HG03280 (cell line): ENCODE measurements at regions not wholly inside any gene's neighbourhood (a gene's known extent, or its start where the extent isn't known, plus 50 kb on each side); places are given as distances from the start of the nearest gene placed in this dataset.
"Not testable (repeated sequence)": the region's sequence is repeated elsewhere in the genome, so short reads cannot be mapped to it uniquely, and the experiment has no call there.

Source experiments
- ATAC-seq: cut with Tn5 transposase; IDR thresholded peaks from one replicate; pipeline ENCODE4 v1.9.1; 2021; ENCODE audit warnings: mild to moderate bottlenecking, moderate library complexity; ENCODE audit not compliant: unreplicated experiment

DNA sequence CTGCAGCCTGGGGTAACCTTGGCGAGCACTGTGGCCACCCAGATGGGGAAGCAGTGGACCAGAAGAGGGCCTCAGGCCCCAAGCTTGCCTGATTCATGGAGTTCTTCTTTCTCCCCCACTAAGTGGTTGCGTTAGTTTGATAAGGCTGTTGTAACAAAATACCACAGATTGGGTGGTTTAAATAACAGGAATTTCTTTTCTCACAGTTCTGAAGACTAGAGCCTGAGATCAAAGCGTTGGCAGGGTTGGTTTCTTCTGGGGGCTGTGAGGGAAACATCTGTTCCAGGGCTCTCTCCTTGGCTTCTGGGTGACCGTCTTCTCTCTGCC, 105.7 kb upstream of the GATB start:
- no peak for ATAC-seq

- no peak for ATAC-seq
These were observed 105.2 kb upstream of the GATB start for GRCh38 chr4:151865744-151866591.

DNA sequence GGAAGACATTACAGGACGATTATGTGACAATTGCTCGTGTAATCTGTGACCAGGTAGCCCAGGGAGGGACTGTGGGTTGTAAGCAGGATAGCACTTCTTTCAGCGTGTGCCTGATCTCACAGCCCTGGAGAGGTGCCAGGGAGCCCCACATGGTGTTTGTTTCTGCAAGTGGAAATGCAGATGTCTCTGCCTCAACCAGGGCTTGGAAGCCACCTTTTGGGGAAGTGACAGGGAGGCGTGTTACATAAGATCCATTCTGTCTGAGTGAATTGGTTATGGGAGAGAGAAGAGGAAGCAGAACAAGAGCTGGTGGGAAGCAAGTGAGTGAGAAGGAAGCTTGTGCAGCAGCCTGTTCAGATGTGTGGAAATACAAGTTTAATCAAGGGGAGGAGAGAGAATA, 104.5 kb upstream of the GATB start:
- no peak for ATAC-seq

GRCh38 chr4:151864068-151864467, 103.3 kb upstream of the GATB start:
- no peak for ATAC-seq

DNA sequence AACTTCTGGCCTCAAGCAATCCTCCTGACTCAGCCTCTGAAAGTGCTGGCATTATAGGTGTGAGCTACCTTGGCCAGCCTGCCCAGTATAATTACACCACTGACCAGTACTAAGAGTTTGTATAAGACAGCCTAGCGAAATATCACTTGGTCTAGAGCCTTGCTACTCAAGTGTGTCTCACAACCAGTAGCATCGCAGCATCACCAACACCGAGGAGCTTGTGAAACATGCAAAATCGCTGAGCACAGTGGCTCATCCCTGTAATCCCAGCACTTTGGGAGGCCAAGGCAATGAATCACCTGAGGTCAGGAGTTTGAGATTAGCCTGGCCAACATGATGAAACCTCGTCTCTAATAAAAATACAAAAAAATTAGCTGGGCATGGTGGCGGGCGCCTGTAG, 102.0 kb upstream of the GATB start:
- no peak for ATAC-seq

DNA sequence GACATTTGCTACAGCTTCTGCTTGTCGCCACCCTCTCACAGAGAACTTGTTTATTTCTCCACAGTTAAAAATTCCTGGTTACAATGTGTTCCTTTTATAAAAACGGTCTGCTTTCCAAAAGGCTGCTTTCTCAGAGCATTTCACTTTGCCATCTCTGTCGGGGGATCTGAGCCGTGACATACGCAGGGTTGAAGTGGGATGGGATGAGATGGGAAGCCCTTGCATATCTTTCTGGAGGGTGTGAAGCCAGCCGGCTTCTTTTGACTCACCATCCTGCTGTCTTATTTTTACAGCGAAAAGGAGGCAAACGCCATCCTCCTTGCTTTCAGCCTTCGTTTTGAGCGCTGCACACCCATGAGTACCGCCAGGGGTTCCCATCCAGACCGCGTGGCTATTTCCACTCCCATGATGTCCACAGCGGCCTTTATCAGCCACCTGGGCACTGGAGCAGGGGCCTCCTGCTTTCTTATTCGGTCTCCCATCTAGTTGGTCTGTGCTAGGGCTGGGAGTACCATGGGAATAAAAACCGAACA, 99.8 kb upstream of the GATB start:
- ATAC-seq: no peak

- no peak for ATAC-seq
These were observed 98.8 kb upstream of the GATB start for GRCh38 chr4:151859641-151860040.

DNA sequence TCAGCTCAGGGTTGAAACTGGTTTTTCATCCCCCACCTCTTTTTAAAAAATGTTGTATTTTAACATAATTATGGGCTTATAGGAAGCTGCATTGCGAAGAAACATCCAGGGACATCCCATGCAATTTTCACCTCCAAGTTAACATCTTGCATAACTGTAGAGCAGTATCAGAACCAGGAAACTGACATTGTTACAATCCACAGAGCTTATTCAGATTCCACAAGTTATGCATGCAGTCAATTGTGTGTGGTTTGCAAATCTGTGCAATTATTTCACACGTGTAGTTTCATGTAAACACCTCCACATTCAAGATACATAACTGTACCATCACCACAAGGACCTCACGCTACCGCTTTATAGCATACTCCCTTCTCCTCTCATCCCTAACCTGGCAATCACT, 97.5 kb upstream of the GATB start:
- ATAC-seq: no peak

DNA sequence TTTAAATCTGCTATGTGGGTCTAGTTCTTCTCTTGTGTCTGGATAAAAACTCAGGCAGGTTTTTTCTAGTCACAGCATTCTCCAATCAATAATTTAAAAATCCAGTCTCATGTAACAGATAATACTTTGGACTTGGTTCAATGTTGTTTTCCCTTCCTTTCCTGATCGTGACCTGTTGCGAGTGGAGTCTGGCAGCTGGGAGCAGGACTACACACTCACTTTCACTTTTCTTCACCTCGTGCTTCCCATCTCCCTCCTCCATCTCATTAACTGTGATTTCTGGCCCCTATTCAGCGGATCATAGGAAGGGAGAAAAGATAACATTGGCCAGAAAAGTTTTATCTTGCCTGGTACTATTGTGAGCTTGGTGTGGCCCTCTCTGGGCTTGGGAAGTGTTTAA, 96.6 kb upstream of the GATB start:
- ATAC-seq: no peak

GRCh38 chr4:151855747-151856146, 94.9 kb upstream of the GATB start:
- no peak for ATAC-seq

- no peak for ATAC-seq
These were observed 93.9 kb upstream of the GATB start for GRCh38 chr4:151854731-151855130.

- no peak for ATAC-seq
These were observed 92.2 kb upstream of the GATB start for GRCh38 chr4:151853034-151853433.

DNA sequence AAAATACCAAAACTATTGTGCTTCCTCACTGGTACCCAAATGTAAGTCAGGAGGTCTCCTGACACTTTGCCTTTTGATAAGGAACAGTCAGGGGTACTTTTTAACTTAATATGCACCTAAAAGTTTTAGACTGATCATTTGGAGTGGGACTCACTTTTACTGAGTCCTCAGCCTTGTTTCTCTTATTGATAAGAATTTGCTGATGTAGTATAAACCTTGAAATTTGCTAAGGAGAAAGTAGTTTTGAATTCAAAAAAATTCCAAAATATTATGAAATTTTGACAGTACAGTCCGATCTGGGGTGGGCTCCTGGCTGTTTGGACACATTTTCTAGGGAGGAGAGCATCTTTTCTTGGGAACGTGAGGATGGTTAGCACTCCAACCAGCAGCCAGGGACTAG, 91.4 kb upstream of the GATB start:
- no peak for ATAC-seq

GRCh38 chr4:151851354-151851753, 90.5 kb upstream of the GATB start:
- no peak for ATAC-seq

- no peak for ATAC-seq
These were observed 90.0 kb upstream of the GATB start for GRCh38 chr4:151850791-151851213.

DNA sequence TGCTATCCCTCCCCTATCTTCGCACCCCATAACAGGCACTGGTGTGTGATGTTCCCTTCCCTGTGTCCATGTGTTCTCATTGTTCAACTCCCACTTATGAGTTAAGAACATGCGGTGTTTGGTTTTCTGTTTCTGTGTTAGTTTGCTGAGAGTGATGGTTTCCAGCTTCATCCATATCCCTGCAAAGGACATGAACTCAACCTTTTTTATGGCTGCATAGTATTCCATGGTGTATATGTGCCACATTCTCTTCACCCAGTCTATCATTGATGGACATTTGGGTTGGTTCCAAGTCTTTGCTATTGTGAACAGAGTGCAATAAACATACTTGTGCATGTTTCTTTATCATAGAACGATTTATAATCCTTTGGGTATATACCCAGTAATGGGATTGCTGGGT, 84.7 kb upstream of the GATB start:
- ATAC-seq: not testable (repeated sequence)

- no peak for ATAC-seq
These were observed 81.7 kb upstream of the GATB start for GRCh38 chr4:151842430-151843079.

DNA sequence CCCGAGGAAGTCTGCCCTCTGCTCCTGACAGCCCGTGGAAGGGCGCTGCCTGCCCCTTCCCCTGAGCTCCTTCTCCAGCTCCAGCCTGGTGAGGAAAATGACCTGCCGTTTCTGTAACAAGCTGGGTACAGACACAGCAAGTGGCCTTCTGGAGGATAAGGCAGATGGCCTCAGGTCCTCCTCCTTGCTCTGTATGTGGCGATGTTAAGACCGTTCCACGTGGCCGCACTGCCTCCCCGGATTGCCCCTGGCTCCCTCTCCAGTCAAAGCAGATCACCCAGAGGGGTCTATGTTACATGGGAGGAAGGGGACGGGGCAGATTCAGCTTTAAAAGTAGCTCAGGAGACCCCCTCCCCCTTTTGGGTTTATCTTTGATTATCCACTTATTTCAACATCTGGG, 80.3 kb upstream of the GATB start:
- ATAC-seq: no peak

DNA sequence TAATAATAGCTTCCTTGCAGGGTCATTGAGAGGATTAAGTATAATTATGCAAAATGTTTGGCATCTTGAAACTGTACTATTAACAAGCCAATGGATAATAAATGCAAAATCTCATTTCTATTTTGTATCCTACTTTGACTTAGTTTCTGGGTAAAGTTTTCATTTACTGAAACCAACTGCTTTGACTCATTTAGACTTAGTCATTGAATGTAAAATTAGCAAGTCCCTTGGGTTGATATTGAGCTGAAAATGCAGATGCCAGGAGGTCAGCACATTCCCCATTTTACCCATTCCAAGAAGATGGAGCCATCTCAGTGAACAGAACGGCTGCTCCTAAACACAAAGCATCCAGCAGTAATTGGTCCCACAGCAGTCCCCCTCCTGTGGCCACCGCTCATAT, 74.7 kb upstream of the GATB start:
- no peak for ATAC-seq

- ATAC-seq: no peak
These were observed 72.4 kb upstream of the GATB start for GRCh38 chr4:151833174-151833573.

GRCh38 chr4:151831526-151831925, 70.7 kb upstream of the GATB start:
- no peak for ATAC-seq

GRCh38 chr4:151830168-151830567, 69.4 kb upstream of the GATB start:
- ATAC-seq: no peak
